Right atrium auricular region (tissue), 2 donors: ENCODE measurements at regions not wholly inside any gene's neighbourhood (a gene's known extent, or its start where the extent isn't known, plus 50 kb on each side); places are given as distances from the start of the nearest gene placed in this dataset.

Experiments used
- DNase-seq: peaks from one replicate; pipeline ENCODE4 v3.0.0-alpha.2; 2019; ENCODE audit warnings: low spot score
- H3K27ac ChIP-seq, 2 donors: fragments of 200-600 bp; sonication (generic); 1 replicate in 1 of 2; 2 replicates in 1 of 2; pipeline ENCODE4 v1.5.1; 2016 to 2019
- H3K27me3 ChIP-seq, 2 donors: fragments of 200-600 bp; sonication (generic); one replicate each; pipeline versions ENCODE4 v1.5.1 to v1.6.0; 2017 to 2019
- H3K36me3 ChIP-seq: fragments of 200-600 bp; sonication (generic); one replicate; pipeline ENCODE4 v1.5.1; 2016
- H3K4me1 ChIP-seq, 2 donors: fragments of 200-600 bp; sonication (generic); one replicate each; pipeline versions ENCODE4 v1.5.1 to v1.6.0; 2017 to 2019
- H3K4me3 ChIP-seq, 2 donors: fragments of 200-600 bp; sonication (generic); 1 replicate in 1 of 2; 2 replicates in 1 of 2; pipeline ENCODE4 v1.5.1; 2017 to 2019; ENCODE audit warnings: mild to moderate bottlenecking in 1 of 2, moderate library complexity in 1 of 2
- H3K9me3 ChIP-seq, 2 donors: fragments of 200-600 bp; sonication (generic); one replicate each; pipeline ENCODE4 v1.5.1; 2019
- TF ChIP-seq, protein P1 (sequence below), 2 donors: fragments of 200-600 bp; sonication (generic); IDR thresholded peaks; one replicate each; pipeline ENCODE4 v1.5.1; 2019; ENCODE audit warnings: antibody characterized with exemption in 2 of 2

DNA sequence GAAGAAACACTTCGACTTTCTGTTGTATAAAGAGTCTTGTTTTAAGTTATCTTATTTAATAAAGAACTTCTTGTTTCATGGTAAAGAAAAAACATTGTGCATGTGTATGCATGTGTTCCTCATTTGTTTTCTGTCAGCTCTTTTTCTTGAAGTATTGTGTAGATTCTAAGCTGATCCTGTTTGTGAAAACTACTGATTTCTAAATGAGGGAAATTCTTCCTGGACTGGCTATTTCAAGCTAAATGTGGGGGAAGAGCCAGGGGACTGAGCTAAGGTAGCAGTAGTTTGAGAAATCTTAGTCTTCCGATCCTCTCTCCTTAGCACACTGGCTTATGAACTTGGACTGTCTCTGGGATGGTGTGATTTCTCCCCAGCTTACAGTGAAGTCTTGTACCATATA is 56.4 kb upstream of the RBMS1 start:
- no peaks in the 10 kb centered on the region for H3K27me3 ChIP-seq
- H3K27ac ChIP-seq, result no peak overlapping the region
- H3K4me3 ChIP-seq, result no peak overlapping the region
- no peak for DNase-seq
- H3K9me3 ChIP-seq, result peaks cover 0 to 16% of the 10 kb centered on the region in 2 donors
- no peaks in the 10 kb centered on the region for H3K36me3 ChIP-seq
- TF ChIP-seq, protein P1, sequence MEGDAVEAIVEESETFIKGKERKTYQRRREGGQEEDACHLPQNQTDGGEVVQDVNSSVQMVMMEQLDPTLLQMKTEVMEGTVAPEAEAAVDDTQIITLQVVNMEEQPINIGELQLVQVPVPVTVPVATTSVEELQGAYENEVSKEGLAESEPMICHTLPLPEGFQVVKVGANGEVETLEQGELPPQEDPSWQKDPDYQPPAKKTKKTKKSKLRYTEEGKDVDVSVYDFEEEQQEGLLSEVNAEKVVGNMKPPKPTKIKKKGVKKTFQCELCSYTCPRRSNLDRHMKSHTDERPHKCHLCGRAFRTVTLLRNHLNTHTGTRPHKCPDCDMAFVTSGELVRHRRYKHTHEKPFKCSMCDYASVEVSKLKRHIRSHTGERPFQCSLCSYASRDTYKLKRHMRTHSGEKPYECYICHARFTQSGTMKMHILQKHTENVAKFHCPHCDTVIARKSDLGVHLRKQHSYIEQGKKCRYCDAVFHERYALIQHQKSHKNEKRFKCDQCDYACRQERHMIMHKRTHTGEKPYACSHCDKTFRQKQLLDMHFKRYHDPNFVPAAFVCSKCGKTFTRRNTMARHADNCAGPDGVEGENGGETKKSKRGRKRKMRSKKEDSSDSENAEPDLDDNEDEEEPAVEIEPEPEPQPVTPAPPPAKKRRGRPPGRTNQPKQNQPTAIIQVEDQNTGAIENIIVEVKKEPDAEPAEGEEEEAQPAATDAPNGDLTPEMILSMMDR (IDR thresholded peaks at IDR 0.05), result no peak
- H3K4me1 ChIP-seq, result no peaks in the 10 kb centered on the region

DNA sequence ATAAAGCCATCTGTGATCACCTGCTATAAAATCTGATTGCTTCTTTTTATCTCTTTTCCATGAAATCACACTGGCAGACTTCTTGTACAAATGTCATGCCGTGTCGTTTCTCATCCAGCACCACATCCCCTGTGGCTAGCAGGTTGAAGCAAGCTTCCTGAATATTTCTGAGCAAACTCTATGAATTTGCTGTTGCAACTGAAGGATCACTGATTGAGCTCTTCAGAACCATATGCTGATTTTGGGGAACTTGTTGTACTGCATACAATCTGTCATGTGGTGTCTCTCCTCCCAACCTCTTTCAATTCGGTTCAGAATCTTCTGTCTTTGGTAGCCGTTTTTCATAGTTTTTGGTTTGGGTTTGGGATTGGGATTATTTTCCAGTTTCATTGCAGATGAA is 57.7 kb upstream of the RBMS1 start:
- DNase-seq, result no peak
- TF ChIP-seq, protein P1 (IDR thresholded peaks at IDR 0.05), result no peak
- Histone ChIP-seq H3K27ac (no peak overlapping the region), H3K9me3 (peaks cover 0 to 16% of the 10 kb centered on the region in 2 donors), H3K27me3 (no peaks in the 10 kb centered on the region), H3K4me1 (no peaks in the 10 kb centered on the region), H3K36me3 (no peaks in the 10 kb centered on the region), H3K4me3 (no peak overlapping the region)

DNA sequence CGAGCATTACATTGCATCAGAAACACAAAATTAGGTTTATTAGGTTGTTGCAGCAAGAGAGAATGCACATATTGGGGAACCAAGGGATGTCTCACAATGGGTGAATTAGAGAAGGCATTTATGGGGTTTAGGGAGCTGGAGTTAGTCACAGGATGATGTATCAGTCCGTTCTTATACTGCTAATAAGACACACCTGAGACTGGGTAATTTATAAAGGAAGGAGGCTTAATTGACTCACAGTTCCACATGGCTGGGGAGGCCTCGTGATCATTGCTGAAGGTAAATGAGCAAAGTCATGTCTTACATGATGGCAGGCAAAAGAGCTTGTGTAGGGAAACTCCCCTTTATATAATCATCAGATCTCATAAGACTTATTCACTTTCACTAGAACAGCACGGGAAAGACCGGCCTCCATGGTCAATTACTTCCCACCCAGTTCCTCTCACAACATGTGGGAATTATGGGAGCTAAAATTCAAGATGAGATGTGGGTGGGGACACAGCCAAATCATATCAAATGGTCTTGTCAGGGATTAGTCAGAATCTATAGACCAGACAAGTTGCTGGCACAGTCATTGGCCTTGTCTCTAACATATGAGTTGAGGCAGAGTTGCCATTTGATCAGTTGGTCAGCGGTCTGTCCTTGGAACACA is 61.9 kb upstream of the RBMS1 start:
- Histone ChIP-seq H3K4me1 (no peaks in the 10 kb centered on the region), H3K4me3 (no peak overlapping the region), H3K36me3 (no peaks in the 10 kb centered on the region), H3K27me3 (no peaks in the 10 kb centered on the region), H3K9me3 (no peaks in the 10 kb centered on the region), H3K27ac (no peak overlapping the region)
- TF ChIP-seq, protein P1 (IDR thresholded peaks at IDR 0.05), result no peak
- DNase-seq, result no peak

DNA sequence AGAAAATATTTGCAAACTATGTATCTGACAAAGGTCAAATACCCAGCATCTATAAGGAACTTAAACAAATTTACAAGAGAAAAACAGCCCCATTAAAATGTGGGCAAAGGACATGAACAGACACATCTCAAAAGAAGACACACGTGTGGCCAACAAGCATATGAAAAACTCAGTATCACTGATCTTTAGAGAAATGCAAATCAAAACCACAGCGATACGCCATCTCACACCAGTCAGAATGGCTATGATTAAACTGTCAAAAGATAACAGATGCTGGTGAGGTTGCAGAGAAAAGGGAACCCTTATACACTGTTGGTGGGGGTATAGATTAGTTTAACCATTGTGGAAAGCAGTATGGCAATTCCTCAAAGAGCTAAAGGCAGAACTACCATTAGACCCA is 64.3 kb upstream of the RBMS1 start:
- Histone ChIP-seq H3K4me1 (no peaks in the 10 kb centered on the region), H3K9me3 (no peaks in the 10 kb centered on the region), H3K36me3 (no peaks in the 10 kb centered on the region), H3K4me3 (no peak overlapping the region), H3K27me3 (no peaks in the 10 kb centered on the region), H3K27ac (no peak overlapping the region)
- no peak for DNase-seq
- TF ChIP-seq, protein P1 (IDR thresholded peaks at IDR 0.05), result no peak

DNA sequence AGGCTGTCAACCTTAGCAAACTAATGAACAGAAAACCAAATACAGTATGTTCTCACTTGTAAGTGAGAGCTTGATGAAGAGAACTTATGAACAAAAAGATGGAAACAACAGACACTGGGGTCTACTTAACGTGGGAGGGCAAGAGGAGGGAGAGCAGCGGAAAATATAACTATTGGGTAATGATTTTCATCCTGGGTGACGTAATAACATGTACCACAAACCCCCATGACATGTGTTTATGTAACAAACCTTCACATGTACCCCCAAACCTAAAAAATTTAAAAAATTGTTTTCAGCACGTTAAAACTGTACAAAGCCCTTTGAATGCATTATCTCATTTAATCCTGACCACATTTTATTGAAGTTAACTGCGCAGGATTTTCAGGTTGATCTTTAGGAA is 64.9 kb upstream of the RBMS1 start:
- Histone ChIP-seq H3K4me3 (no peak overlapping the region), H3K27me3 (no peaks in the 10 kb centered on the region), H3K36me3 (no peaks in the 10 kb centered on the region), H3K4me1 (no peaks in the 10 kb centered on the region), H3K27ac (no peak overlapping the region), H3K9me3 (no peaks in the 10 kb centered on the region)
- TF ChIP-seq, protein P1 (IDR thresholded peaks at IDR 0.05), result no peak
- DNase-seq, result no peak
